NOMO-1 treated with DMSO at 0.1 percent for 48 hours (cell line): ENCODE measurements at regions not wholly inside any gene's neighbourhood (a gene's known extent, or its start where the extent isn't known, plus 50 kb on each side); places are given as distances from the start of the nearest gene placed in this dataset.

Experiments
- DNase-seq: peaks from one replicate; lab custom pipeline; 2025; ENCODE audit not compliant: unreplicated experiment; lab: John Stamatoyannopoulos, UW

GRCh38 chr3:55244247-55244646 is 242.9 kb downstream of the WNT5A start:
- no peak for DNase-seq

GRCh38 chr3:55243678-55244077 is 243.4 kb downstream of the WNT5A start:
- DNase-seq, result no peak

- no peak for DNase-seq
Observed at GRCh38 chr3:55242921-55243320, 244.2 kb downstream of the WNT5A start.

- DNase-seq, result no peak
Observed at GRCh38 chr3:55241098-55241497, 246.0 kb downstream of the WNT5A start.

- no peak for DNase-seq
Observed at GRCh38 chr3:55235416-55235815, 251.7 kb downstream of the WNT5A start.

GRCh38 chr3:55226696-55227095 is 260.4 kb downstream of the WNT5A start:
- DNase-seq, result no peak

- peak; percentile 69 for DNase-seq
Observed at GRCh38 chr3:55218577-55218976, 268.5 kb downstream of the WNT5A start.

- DNase-seq, result no peak
Observed at GRCh38 chr3:55207744-55208143, 279.4 kb downstream of the WNT5A start.

- DNase-seq, result no peak
Observed at GRCh38 chr3:55205990-55206389, 278.1 kb upstream of the LRTM1 start.

- no peak for DNase-seq
Observed at GRCh38 chr3:55204417-55204816, 276.6 kb upstream of the LRTM1 start.

GRCh38 chr3:55203546-55203945 is 275.7 kb upstream of the LRTM1 start:
- no peak for DNase-seq

- DNase-seq, result no peak
Observed at GRCh38 chr3:55203006-55203405, 275.1 kb upstream of the LRTM1 start.

- no peak for DNase-seq
Observed at GRCh38 chr3:55202326-55202725, 274.5 kb upstream of the LRTM1 start.

- no peak for DNase-seq
Observed at GRCh38 chr3:55201779-55202178, 273.9 kb upstream of the LRTM1 start.

- DNase-seq, result no peak
Observed at GRCh38 chr3:55200906-55201305, 273.0 kb upstream of the LRTM1 start.

- peak; percentile 4 for DNase-seq
Observed at GRCh38 chr3:55198554-55198953, 270.7 kb upstream of the LRTM1 start.

- no peak for DNase-seq
Observed at GRCh38 chr3:55197021-55197420, 269.2 kb upstream of the LRTM1 start.

- no peak for DNase-seq
Observed at GRCh38 chr3:55196495-55196894, 268.6 kb upstream of the LRTM1 start.

- no peak for DNase-seq
Observed at GRCh38 chr3:55194376-55194775, 266.5 kb upstream of the LRTM1 start.

GRCh38 chr3:55191911-55192775 is 264.3 kb upstream of the LRTM1 start:
- no peak for DNase-seq

GRCh38 chr3:55190331-55190730 is 262.5 kb upstream of the LRTM1 start:
- no peak for DNase-seq

GRCh38 chr3:55189359-55189801 is 261.5 kb upstream of the LRTM1 start:
- no peak for DNase-seq

- no peak for DNase-seq
Observed at GRCh38 chr3:55185380-55185779, 257.5 kb upstream of the LRTM1 start.
